ENCODE measurements at regions not wholly inside any gene's neighbourhood (a gene's known extent, or its start where the extent isn't known, plus 50 kb on each side); places are given as distances from the start of the nearest gene placed in this dataset.

DNA sequence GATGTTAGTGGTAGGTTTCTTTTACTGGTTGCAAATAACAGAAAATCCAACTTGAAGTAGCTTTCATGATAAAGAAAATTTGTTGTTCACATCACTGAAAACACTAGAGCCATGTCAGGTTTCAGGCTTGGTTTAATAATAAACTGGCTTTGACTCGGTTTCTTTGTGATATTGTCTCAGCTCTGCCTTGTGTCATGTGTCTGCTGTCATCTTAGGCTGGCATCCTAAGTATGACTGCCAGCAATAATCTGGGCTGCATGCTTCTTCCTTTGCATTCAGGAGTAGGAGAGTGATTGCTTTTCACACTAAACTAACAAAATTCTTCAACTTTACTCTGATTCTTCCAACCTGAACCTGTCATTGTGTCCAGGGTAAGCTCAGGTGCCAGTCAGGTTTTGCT is 474.0 kb upstream of the B3GALT2 start:
- no peak overlapping the region for H3K4me3 Mint-ChIP-seq
- TF ChIP-seq, protein P1, sequence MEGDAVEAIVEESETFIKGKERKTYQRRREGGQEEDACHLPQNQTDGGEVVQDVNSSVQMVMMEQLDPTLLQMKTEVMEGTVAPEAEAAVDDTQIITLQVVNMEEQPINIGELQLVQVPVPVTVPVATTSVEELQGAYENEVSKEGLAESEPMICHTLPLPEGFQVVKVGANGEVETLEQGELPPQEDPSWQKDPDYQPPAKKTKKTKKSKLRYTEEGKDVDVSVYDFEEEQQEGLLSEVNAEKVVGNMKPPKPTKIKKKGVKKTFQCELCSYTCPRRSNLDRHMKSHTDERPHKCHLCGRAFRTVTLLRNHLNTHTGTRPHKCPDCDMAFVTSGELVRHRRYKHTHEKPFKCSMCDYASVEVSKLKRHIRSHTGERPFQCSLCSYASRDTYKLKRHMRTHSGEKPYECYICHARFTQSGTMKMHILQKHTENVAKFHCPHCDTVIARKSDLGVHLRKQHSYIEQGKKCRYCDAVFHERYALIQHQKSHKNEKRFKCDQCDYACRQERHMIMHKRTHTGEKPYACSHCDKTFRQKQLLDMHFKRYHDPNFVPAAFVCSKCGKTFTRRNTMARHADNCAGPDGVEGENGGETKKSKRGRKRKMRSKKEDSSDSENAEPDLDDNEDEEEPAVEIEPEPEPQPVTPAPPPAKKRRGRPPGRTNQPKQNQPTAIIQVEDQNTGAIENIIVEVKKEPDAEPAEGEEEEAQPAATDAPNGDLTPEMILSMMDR (IDR thresholded peaks at IDR 0.05) = no peak
- ATAC-seq = no peak

GRCh38 chr1:193658691-193659090 is 472.3 kb upstream of the B3GALT2 start:
- Histone ChIP-seq H3K9me3 (ENCODE audit: control insufficient read depth, insufficient read depth, low read length) (peaks cover 3% of the 10 kb centered on the region), H3K27me3 (ENCODE audit: control insufficient read depth, insufficient read depth, low read length) (no peaks in the 10 kb centered on the region), H3K4me1 (ENCODE audit: control insufficient read depth, insufficient read depth, low read length) (no peaks in the 10 kb centered on the region), H3K4me3 (ENCODE audit: low read length) (no peak overlapping the region), H3K36me3 (ENCODE audit: control insufficient read depth, insufficient read depth, low read length) (no peaks in the 10 kb centered on the region), H3K27ac (ENCODE audit: low read length) (no peak overlapping the region)
- intact Hi-C loops (cut with micrococcal nuclease) = no loop called here
- Mint-ChIP-seq H3K27me3 (ENCODE audit: low read depth in 2 of 2) (no peaks in the 10 kb centered on the region), H3K4me3 (no peak overlapping the region), H3K27ac (no peak overlapping the region), H3K9me3 (peaks cover 0 to 5% of the 10 kb centered on the region in 2 donors), H3K4me1 (peaks cover 0 to 4% of the 10 kb centered on the region in 2 donors), H3K36me3 (peaks cover 8% of the 10 kb centered on the region)
- TF ChIP-seq, protein P1 (IDR thresholded peaks at IDR 0.05) = no peak
- no peak for DNase-seq
- ATAC-seq = no peak
- WGBS (ENCODE audit: insufficient coverage) = 82% methylated on average over 1 of the region's 1 CpG

More for the DNA sequence above, 474.0 kb upstream of the B3GALT2 start:
- H3K27ac Mint-ChIP-seq = no peak overlapping the region
- H3K9me3 ChIP-seq (ENCODE audit: control insufficient read depth, insufficient read depth, low read length) = no peaks in the 10 kb centered on the region
- no peaks in the 10 kb centered on the region for H3K4me1 ChIP-seq (ENCODE audit: control insufficient read depth, insufficient read depth, low read length)
- H3K4me1 Mint-ChIP-seq = peaks cover 0 to 4% of the 10 kb centered on the region in 2 donors
- no peaks in the 10 kb centered on the region for H3K27me3 ChIP-seq (ENCODE audit: control insufficient read depth, insufficient read depth, low read length)
- no peaks in the 10 kb centered on the region for H3K9me3 Mint-ChIP-seq
- H3K27me3 Mint-ChIP-seq (ENCODE audit: low read depth in 2 of 2) = no peaks in the 10 kb centered on the region
- DNase-seq = no peak
- WGBS (ENCODE audit: insufficient coverage) = 84% methylated on average over 1 of the region's 1 CpG
- H3K36me3 ChIP-seq (ENCODE audit: control insufficient read depth, insufficient read depth, low read length) = no peaks in the 10 kb centered on the region
- H3K36me3 Mint-ChIP-seq = no peaks in the 10 kb centered on the region
- no peak overlapping the region for H3K4me3 ChIP-seq (ENCODE audit: low read length)
- no peak overlapping the region for H3K27ac ChIP-seq (ENCODE audit: low read length)
- intact Hi-C loops (cut with micrococcal nuclease) = no loop called here

- no peaks in the 10 kb centered on the region for H3K27me3 Mint-ChIP-seq (ENCODE audit: low read depth in 2 of 2)
- H3K36me3 Mint-ChIP-seq = peaks cover 8% of the 10 kb centered on the region
- no peak overlapping the region for H3K27ac ChIP-seq (ENCODE audit: low read length)
- no peaks in the 10 kb centered on the region for H3K36me3 ChIP-seq (ENCODE audit: control insufficient read depth, insufficient read depth, low read length)
- H3K4me3 Mint-ChIP-seq = no peak overlapping the region
- H3K4me1 ChIP-seq (ENCODE audit: control insufficient read depth, insufficient read depth, low read length) = no peaks in the 10 kb centered on the region
- peaks cover 0 to 4% of the 10 kb centered on the region in 2 donors for H3K4me1 Mint-ChIP-seq
- TF ChIP-seq, protein P1 (IDR thresholded peaks at IDR 0.05) = no peak
- ATAC-seq = no peak
- 69% methylated on average over 1 of the region's 1 CpG for WGBS (ENCODE audit: insufficient coverage)
- H3K9me3 ChIP-seq (ENCODE audit: control insufficient read depth, insufficient read depth, low read length) = peaks cover 3% of the 10 kb centered on the region
- H3K27ac Mint-ChIP-seq = no peak overlapping the region
- DNase-seq = no peak
- H3K9me3 Mint-ChIP-seq = peaks cover 0 to 5% of the 10 kb centered on the region in 2 donors
- no peak overlapping the region for H3K4me3 ChIP-seq (ENCODE audit: low read length)
- no peaks in the 10 kb centered on the region for H3K27me3 ChIP-seq (ENCODE audit: control insufficient read depth, insufficient read depth, low read length)
- intact Hi-C loops (cut with micrococcal nuclease) = no loop called here
These were observed 471.7 kb upstream of the B3GALT2 start for GRCh38 chr1:193658081-193658480.

DNA sequence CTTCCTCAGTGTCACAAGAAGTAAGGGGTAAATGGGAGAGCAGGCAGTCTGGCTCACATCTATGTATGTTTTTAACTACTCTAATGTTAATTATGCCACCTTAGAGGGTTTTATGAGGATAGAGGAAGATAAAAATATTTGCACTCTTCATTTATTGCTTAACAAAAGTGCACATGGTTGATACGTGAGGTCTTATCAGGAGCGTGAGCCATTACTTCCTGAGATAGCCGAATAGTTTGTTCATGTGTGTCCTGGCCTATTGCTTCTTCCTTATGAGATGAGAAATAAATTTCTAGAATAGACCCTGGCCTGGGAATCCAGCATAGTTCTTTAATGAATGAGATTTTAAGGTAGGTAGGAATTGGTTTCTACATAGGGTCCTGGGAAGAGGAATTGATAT is 471.1 kb upstream of the B3GALT2 start:
- Histone ChIP-seq H3K36me3 (ENCODE audit: control insufficient read depth, insufficient read depth, low read length) (no peaks in the 10 kb centered on the region), H3K27ac (ENCODE audit: low read length) (no peak overlapping the region), H3K27me3 (ENCODE audit: control insufficient read depth, insufficient read depth, low read length) (no peaks in the 10 kb centered on the region), H3K4me1 (ENCODE audit: control insufficient read depth, insufficient read depth, low read length) (no peaks in the 10 kb centered on the region), H3K9me3 (ENCODE audit: control insufficient read depth, insufficient read depth, low read length) (peaks cover 3% of the 10 kb centered on the region), H3K4me3 (ENCODE audit: low read length) (no peak overlapping the region)
- 99% methylated on average over 3 of the region's 3 CpGs for WGBS (ENCODE audit: insufficient coverage)
- peaks cover 8% of the 10 kb centered on the region for H3K36me3 Mint-ChIP-seq
- H3K4me1 Mint-ChIP-seq = peaks cover 0 to 4% of the 10 kb centered on the region in 2 donors
- H3K27ac Mint-ChIP-seq = no peak overlapping the region
- peaks cover 0 to 5% of the 10 kb centered on the region in 2 donors for H3K9me3 Mint-ChIP-seq
- ATAC-seq (no peak), DNase-seq (no peak)
- intact Hi-C loops (cut with micrococcal nuclease) = no loop called here
- H3K4me3 Mint-ChIP-seq = no peak overlapping the region
- TF ChIP-seq, protein P1 (IDR thresholded peaks at IDR 0.05) = no peak
- no peaks in the 10 kb centered on the region for H3K27me3 Mint-ChIP-seq (ENCODE audit: low read depth in 2 of 2)

All from natural killer cell (primary cell).